Neural cell (in vitro differentiated cells): ENCODE measurements at regions not wholly inside any gene's neighbourhood (a gene's known extent, or its start where the extent isn't known, plus 50 kb on each side); places are given as distances from the start of the nearest gene placed in this dataset.
A peak's percentile ranks its signal among the peaks of the same experiment; 100 is the strongest.

Experiments used
- EZH2 ChIP-seq: fragments of 200-600, 300-800 bp; shearing (Covaris generic), sonication (generic); IDR thresholded peaks from 2 replicates; pipeline ENCODE4 v1.6.1; 2014; ENCODE audit warnings: antibody characterized with exemption, low read length, borderline replicate concordance, mild to moderate bottlenecking; ENCODE audit not compliant: insufficient read depth, poor library complexity, severe bottlenecking
- TF ChIP-seq, protein P1 (sequence below): fragments of 450-650 bp; IDR thresholded peaks from 2 replicates; pipeline ENCODE4 v1.5.1; 2014; ENCODE audit warnings: antibody characterized with exemption, mild to moderate bottlenecking, moderate library complexity; ENCODE audit not compliant: poor library complexity, severe bottlenecking

GRCh38 chr2:177161741-177162460 lies 50.7 kb upstream of the HNRNPA3 start:
- TF ChIP-seq EZH2: no peak
- TF ChIP-seq, protein P1, sequence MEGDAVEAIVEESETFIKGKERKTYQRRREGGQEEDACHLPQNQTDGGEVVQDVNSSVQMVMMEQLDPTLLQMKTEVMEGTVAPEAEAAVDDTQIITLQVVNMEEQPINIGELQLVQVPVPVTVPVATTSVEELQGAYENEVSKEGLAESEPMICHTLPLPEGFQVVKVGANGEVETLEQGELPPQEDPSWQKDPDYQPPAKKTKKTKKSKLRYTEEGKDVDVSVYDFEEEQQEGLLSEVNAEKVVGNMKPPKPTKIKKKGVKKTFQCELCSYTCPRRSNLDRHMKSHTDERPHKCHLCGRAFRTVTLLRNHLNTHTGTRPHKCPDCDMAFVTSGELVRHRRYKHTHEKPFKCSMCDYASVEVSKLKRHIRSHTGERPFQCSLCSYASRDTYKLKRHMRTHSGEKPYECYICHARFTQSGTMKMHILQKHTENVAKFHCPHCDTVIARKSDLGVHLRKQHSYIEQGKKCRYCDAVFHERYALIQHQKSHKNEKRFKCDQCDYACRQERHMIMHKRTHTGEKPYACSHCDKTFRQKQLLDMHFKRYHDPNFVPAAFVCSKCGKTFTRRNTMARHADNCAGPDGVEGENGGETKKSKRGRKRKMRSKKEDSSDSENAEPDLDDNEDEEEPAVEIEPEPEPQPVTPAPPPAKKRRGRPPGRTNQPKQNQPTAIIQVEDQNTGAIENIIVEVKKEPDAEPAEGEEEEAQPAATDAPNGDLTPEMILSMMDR: peak; percentile 56
